ENCODE measurements at regions not wholly inside any gene's neighbourhood (a gene's known extent, or its start where the extent isn't known, plus 50 kb on each side); places are given as distances from the start of the nearest gene placed in this dataset.

DNA sequence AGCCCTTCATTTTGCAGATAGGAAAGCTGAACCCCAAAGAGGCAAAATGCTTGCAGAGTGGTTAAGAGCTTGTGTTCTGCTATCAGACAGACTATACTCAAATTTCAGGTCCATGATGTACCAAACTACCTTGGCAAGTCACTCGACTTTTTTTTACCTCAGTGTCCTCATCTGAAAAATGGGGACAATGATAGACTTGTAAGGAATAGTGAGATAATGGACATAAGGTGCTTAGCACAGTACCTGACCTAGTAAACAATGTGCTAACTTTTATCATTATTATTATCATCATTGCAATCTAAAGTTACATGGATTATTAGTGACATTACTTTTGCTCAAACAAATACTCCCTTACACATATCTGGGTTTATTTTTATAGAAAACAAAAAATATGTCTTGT is 79.4 kb upstream of the ARID5B start:
- Histone ChIP-seq H3K27ac (replicated peaks) (no peak overlapping the region), H3K4me3 (replicated peaks; ENCODE audit: insufficient read depth, low read length) (no peak overlapping the region), H3K27me3 (ENCODE audit: insufficient read depth, poor library complexity, severe bottlenecking) (no peaks in the 10 kb centered on the region)
- TF ChIP-seq, protein P1, sequence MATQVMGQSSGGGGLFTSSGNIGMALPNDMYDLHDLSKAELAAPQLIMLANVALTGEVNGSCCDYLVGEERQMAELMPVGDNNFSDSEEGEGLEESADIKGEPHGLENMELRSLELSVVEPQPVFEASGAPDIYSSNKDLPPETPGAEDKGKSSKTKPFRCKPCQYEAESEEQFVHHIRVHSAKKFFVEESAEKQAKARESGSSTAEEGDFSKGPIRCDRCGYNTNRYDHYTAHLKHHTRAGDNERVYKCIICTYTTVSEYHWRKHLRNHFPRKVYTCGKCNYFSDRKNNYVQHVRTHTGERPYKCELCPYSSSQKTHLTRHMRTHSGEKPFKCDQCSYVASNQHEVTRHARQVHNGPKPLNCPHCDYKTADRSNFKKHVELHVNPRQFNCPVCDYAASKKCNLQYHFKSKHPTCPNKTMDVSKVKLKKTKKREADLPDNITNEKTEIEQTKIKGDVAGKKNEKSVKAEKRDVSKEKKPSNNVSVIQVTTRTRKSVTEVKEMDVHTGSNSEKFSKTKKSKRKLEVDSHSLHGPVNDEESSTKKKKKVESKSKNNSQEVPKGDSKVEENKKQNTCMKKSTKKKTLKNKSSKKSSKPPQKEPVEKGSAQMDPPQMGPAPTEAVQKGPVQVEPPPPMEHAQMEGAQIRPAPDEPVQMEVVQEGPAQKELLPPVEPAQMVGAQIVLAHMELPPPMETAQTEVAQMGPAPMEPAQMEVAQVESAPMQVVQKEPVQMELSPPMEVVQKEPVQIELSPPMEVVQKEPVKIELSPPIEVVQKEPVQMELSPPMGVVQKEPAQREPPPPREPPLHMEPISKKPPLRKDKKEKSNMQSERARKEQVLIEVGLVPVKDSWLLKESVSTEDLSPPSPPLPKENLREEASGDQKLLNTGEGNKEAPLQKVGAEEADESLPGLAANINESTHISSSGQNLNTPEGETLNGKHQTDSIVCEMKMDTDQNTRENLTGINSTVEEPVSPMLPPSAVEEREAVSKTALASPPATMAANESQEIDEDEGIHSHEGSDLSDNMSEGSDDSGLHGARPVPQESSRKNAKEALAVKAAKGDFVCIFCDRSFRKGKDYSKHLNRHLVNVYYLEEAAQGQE (IDR thresholded peaks at IDR 0.05; ENCODE audit: insufficient replicate concordance, low read depth) = no peak
- TF ChIP-seq SPI1 (IDR thresholded peaks at IDR 0.05; ENCODE audit: borderline replicate concordance, low read depth) (no peak), GABPA (IDR thresholded peaks at IDR 0.05; ENCODE audit: low read depth) (no peak)
- DNase-seq (ENCODE audit: low read depth in 1 of 2, low spot score in 1 of 2) = no peak

DNA sequence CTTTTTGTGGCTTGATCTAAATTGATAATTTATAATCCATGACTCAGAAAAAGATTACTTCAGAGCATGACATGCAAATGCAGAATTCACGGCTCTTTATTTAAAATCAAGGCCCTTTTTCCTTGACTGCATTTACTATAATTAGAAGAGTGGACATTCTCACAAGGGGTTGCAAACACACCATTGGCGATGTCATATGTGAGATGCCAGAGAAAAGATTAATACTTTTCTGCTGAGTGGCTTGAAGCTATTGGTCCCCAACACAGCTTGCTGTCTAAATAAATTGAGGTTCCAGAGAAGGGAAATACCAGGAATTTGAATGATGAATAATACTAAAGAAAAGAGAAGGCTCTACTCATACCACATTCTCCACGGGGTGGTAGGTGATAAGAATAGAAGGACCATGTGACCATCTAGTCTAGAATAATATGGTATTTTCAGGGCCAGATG is 78.7 kb upstream of the ARID5B start:
- no peak for DNase-seq (ENCODE audit: low read depth in 1 of 2, low spot score in 1 of 2)
- Histone ChIP-seq H3K27me3 (ENCODE audit: insufficient read depth, poor library complexity, severe bottlenecking) (no peaks in the 10 kb centered on the region), H3K4me3 (replicated peaks; ENCODE audit: insufficient read depth, low read length) (no peak overlapping the region), H3K27ac (replicated peaks) (no peak overlapping the region)
- TF ChIP-seq POLR2AphosphoS5 (IDR thresholded peaks at IDR 0.05; ENCODE audit: low read depth) (no peak), SPI1 (IDR thresholded peaks at IDR 0.05; ENCODE audit: borderline replicate concordance, low read depth) (no peak), GABPA (IDR thresholded peaks at IDR 0.05; ENCODE audit: low read depth) (no peak)
- TF ChIP-seq, protein P2, sequence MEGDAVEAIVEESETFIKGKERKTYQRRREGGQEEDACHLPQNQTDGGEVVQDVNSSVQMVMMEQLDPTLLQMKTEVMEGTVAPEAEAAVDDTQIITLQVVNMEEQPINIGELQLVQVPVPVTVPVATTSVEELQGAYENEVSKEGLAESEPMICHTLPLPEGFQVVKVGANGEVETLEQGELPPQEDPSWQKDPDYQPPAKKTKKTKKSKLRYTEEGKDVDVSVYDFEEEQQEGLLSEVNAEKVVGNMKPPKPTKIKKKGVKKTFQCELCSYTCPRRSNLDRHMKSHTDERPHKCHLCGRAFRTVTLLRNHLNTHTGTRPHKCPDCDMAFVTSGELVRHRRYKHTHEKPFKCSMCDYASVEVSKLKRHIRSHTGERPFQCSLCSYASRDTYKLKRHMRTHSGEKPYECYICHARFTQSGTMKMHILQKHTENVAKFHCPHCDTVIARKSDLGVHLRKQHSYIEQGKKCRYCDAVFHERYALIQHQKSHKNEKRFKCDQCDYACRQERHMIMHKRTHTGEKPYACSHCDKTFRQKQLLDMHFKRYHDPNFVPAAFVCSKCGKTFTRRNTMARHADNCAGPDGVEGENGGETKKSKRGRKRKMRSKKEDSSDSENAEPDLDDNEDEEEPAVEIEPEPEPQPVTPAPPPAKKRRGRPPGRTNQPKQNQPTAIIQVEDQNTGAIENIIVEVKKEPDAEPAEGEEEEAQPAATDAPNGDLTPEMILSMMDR (IDR thresholded peaks at IDR 0.05; ENCODE audit: insufficient read depth, low read length) = no peak
- TF ChIP-seq, protein P1 (IDR thresholded peaks at IDR 0.05; ENCODE audit: insufficient replicate concordance, low read depth) = no peak

- Histone ChIP-seq H3K4me3 (replicated peaks; ENCODE audit: insufficient read depth, low read length) (no peak overlapping the region), H3K27me3 (ENCODE audit: insufficient read depth, poor library complexity, severe bottlenecking) (no peaks in the 10 kb centered on the region), H3K27ac (replicated peaks) (no peak overlapping the region)
- DNase-seq (ENCODE audit: low read depth in 1 of 2, low spot score in 1 of 2) = no peak
- TF ChIP-seq GABPA (IDR thresholded peaks at IDR 0.05; ENCODE audit: low read depth) = no peak
- no peak for TF ChIP-seq POLR2AphosphoS5 (IDR thresholded peaks at IDR 0.05; ENCODE audit: low read depth)
- TF ChIP-seq, protein P1 (IDR thresholded peaks at IDR 0.05; ENCODE audit: insufficient replicate concordance, low read depth) = no peak
- TF ChIP-seq SPI1 (IDR thresholded peaks at IDR 0.05; ENCODE audit: borderline replicate concordance, low read depth) = no peak
- TF ChIP-seq, protein P2 (IDR thresholded peaks at IDR 0.05; ENCODE audit: insufficient read depth, low read length) = no peak
Observed at GRCh38 chr10:61825001-61825400, 76.5 kb upstream of the ARID5B start.
